ENCODE measurements at regions not wholly inside any gene's neighbourhood (a gene's known extent, or its start where the extent isn't known, plus 50 kb on each side); places are given as distances from the start of the nearest gene placed in this dataset.

DNA sequence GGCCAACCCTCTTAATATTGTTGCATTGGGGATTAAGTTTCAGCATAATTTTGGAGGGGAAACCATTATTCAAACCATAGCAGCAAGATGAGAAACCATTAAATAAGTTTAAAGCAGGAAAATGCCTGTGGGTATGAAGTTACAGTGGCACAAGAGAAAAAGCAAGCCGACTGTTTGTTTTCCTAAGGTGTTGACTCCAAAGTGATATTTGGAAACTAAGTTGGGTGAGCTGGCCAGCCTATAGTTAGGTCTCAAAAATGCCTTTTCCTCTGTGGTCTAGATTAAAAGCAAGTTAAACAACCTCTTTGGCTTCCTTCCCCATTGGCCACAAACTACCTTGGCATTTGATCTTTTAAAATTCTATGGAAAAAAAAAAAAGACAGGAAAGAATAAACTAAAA, 419.8 kb upstream of the AZI2 start:
- TF ChIP-seq, protein P1, sequence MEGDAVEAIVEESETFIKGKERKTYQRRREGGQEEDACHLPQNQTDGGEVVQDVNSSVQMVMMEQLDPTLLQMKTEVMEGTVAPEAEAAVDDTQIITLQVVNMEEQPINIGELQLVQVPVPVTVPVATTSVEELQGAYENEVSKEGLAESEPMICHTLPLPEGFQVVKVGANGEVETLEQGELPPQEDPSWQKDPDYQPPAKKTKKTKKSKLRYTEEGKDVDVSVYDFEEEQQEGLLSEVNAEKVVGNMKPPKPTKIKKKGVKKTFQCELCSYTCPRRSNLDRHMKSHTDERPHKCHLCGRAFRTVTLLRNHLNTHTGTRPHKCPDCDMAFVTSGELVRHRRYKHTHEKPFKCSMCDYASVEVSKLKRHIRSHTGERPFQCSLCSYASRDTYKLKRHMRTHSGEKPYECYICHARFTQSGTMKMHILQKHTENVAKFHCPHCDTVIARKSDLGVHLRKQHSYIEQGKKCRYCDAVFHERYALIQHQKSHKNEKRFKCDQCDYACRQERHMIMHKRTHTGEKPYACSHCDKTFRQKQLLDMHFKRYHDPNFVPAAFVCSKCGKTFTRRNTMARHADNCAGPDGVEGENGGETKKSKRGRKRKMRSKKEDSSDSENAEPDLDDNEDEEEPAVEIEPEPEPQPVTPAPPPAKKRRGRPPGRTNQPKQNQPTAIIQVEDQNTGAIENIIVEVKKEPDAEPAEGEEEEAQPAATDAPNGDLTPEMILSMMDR (IDR thresholded peaks at IDR 0.05), result no peak
- TF ChIP-seq POLR2AphosphoS5 (IDR thresholded peaks at IDR 0.05), result peak; percentile 21
- no peak for TF ChIP-seq POLR2A (IDR thresholded peaks at IDR 0.05)
